ENCODE measurements at regions not wholly inside any gene's neighbourhood (a gene's known extent, or its start where the extent isn't known, plus 50 kb on each side); places are given as distances from the start of the nearest gene placed in this dataset.

- H3K9ac ChIP-seq (ENCODE audit: low read length in 5 of 5): no peak overlapping the region
- H3K4me1 ChIP-seq (ENCODE audit: control insufficient read depth in 5 of 5, insufficient read depth in 5 of 5, low read length in 5 of 5): peaks cover 0 to 4% (median 0%) of the 10 kb centered on the region in 5 donors
- peaks cover 0 to 18% (median 11%) of the 10 kb centered on the region in 5 donors for H3K27me3 ChIP-seq (ENCODE audit: control insufficient read depth in 5 of 5, insufficient read depth in 4 of 5, low read length in 5 of 5)
- no peaks in the 10 kb centered on the region for H3K36me3 ChIP-seq (ENCODE audit: control insufficient read depth in 5 of 5, insufficient read depth in 5 of 5, low read length in 5 of 5)
- H3K27ac ChIP-seq (ENCODE audit: low read depth, low read length): no peak overlapping the region
- H3K4me3 ChIP-seq (ENCODE audit: low read depth in 1 of 5, low read length in 5 of 5): no peak overlapping the region
- peaks cover 0 to 19% (median 11%) of the 10 kb centered on the region in 5 donors for H3K9me3 ChIP-seq (ENCODE audit: control insufficient read depth in 5 of 5, low read length in 5 of 5)
Measured at GRCh38 chr5:3058942-3059341, 307.5 kb upstream of the IRX2 start.

DNA sequence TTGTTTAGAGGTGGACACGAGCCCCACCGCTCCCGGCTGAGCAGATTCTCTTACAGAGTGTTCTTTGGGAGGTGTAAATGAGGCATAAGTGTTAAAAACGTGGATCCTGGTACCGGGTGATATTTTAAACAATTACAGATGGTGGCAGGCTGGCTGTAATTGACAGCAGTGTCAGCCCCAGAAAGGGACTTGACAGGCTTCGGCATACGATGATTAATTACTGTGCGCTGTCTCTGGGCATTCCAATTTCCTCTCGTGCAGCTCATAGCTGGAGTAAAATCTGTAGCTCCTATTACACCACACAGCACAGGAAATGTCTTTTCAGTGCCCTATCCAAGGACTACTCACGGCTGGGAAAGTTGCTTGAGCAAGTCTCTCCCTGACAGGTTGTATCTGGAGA, 305.4 kb upstream of the IRX2 start:
- Histone ChIP-seq H3K9ac (ENCODE audit: low read length in 5 of 5) (no peak overlapping the region), H3K9me3 (ENCODE audit: control insufficient read depth in 5 of 5, low read length in 5 of 5) (peaks cover 0 to 11% (median 0%) of the 10 kb centered on the region in 5 donors), H3K27me3 (ENCODE audit: control insufficient read depth in 5 of 5, insufficient read depth in 4 of 5, low read length in 5 of 5) (peaks cover 0 to 16% (median 11%) of the 10 kb centered on the region in 5 donors)

DNA sequence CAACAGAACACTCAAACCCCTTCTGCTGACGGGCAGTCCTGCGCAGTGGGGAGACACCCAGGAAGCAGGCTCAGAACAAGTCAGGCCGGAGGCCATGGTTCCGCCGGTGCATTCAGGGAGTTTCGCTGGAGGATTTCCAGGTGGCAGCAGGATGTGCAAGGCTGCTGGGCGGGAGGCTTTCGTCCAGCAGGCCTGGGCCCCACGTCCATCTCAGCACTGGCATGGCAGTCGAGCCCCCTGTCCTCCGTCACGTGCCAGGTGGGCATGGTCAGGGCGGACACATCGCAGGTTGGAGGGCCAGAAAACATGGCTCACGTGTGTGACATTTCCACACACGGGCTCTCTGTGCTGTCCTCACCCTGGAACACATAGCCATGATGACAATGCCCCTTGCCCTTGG, 299.9 kb upstream of the IRX2 start:
- Histone ChIP-seq H3K27ac (ENCODE audit: low read depth, low read length) (no peak overlapping the region), H3K27me3 (ENCODE audit: control insufficient read depth in 5 of 5, insufficient read depth in 4 of 5, low read length in 5 of 5) (peaks cover 0 to 5% (median 5%) of the 10 kb centered on the region in 5 donors), H3K9ac (ENCODE audit: low read length in 5 of 5) (no peak overlapping the region), H3K4me1 (ENCODE audit: control insufficient read depth in 5 of 5, insufficient read depth in 5 of 5, low read length in 5 of 5) (no peaks in the 10 kb centered on the region), H3K36me3 (ENCODE audit: control insufficient read depth in 5 of 5, insufficient read depth in 5 of 5, low read length in 5 of 5) (no peaks in the 10 kb centered on the region), H3K9me3 (ENCODE audit: control insufficient read depth in 5 of 5, low read length in 5 of 5) (no peaks in the 10 kb centered on the region), H3K4me3 (ENCODE audit: low read depth in 1 of 5, low read length in 5 of 5) (no peak overlapping the region)

More for the DNA sequence above, 305.4 kb upstream of the IRX2 start:
- Histone ChIP-seq H3K4me3 (ENCODE audit: low read depth in 1 of 5, low read length in 5 of 5) (no peak overlapping the region), H3K4me1 (ENCODE audit: control insufficient read depth in 5 of 5, insufficient read depth in 5 of 5, low read length in 5 of 5) (peaks cover 0 to 4% (median 0%) of the 10 kb centered on the region in 5 donors), H3K27ac (ENCODE audit: low read depth, low read length) (no peak overlapping the region), H3K36me3 (ENCODE audit: control insufficient read depth in 5 of 5, insufficient read depth in 5 of 5, low read length in 5 of 5) (no peaks in the 10 kb centered on the region)

GRCh38 chr5:3050863-3051262, 299.4 kb upstream of the IRX2 start:
- Histone ChIP-seq H3K4me3 (ENCODE audit: low read depth in 1 of 5, low read length in 5 of 5) (no peak overlapping the region), H3K27me3 (ENCODE audit: control insufficient read depth in 5 of 5, insufficient read depth in 4 of 5, low read length in 5 of 5) (peaks cover 0 to 5% (median 4%) of the 10 kb centered on the region in 5 donors), H3K36me3 (ENCODE audit: control insufficient read depth in 5 of 5, insufficient read depth in 5 of 5, low read length in 5 of 5) (no peaks in the 10 kb centered on the region), H3K9ac (ENCODE audit: low read length in 5 of 5) (no peak overlapping the region), H3K27ac (ENCODE audit: low read depth, low read length) (no peak overlapping the region), H3K9me3 (ENCODE audit: control insufficient read depth in 5 of 5, low read length in 5 of 5) (no peaks in the 10 kb centered on the region), H3K4me1 (ENCODE audit: control insufficient read depth in 5 of 5, insufficient read depth in 5 of 5, low read length in 5 of 5) (no peaks in the 10 kb centered on the region)

GRCh38 chr5:3049261-3049660, 297.8 kb upstream of the IRX2 start:
- Histone ChIP-seq H3K9me3 (ENCODE audit: control insufficient read depth in 5 of 5, low read length in 5 of 5) (no peaks in the 10 kb centered on the region), H3K27me3 (ENCODE audit: control insufficient read depth in 5 of 5, insufficient read depth in 4 of 5, low read length in 5 of 5) (peaks cover 0 to 5% (median 0%) of the 10 kb centered on the region in 5 donors), H3K4me3 (ENCODE audit: low read depth in 1 of 5, low read length in 5 of 5) (no peak overlapping the region), H3K4me1 (ENCODE audit: control insufficient read depth in 5 of 5, insufficient read depth in 5 of 5, low read length in 5 of 5) (no peaks in the 10 kb centered on the region), H3K27ac (ENCODE audit: low read depth, low read length) (no peak overlapping the region), H3K9ac (ENCODE audit: low read length in 5 of 5) (no peak overlapping the region), H3K36me3 (ENCODE audit: control insufficient read depth in 5 of 5, insufficient read depth in 5 of 5, low read length in 5 of 5) (no peaks in the 10 kb centered on the region)

GRCh38 chr5:3047212-3047774, 295.8 kb upstream of the IRX2 start:
- Histone ChIP-seq H3K27me3 (ENCODE audit: control insufficient read depth in 5 of 5, insufficient read depth in 4 of 5, low read length in 5 of 5) (peaks cover 0 to 5% (median 0%) of the 10 kb centered on the region in 5 donors), H3K27ac (ENCODE audit: low read depth, low read length) (no peak overlapping the region), H3K4me3 (ENCODE audit: low read depth in 1 of 5, low read length in 5 of 5) (no peak overlapping the region), H3K9ac (ENCODE audit: low read length in 5 of 5) (no peak overlapping the region), H3K4me1 (ENCODE audit: control insufficient read depth in 5 of 5, insufficient read depth in 5 of 5, low read length in 5 of 5) (no peaks in the 10 kb centered on the region), H3K36me3 (ENCODE audit: control insufficient read depth in 5 of 5, insufficient read depth in 5 of 5, low read length in 5 of 5) (no peaks in the 10 kb centered on the region), H3K9me3 (ENCODE audit: control insufficient read depth in 5 of 5, low read length in 5 of 5) (peaks cover 0 to 2% (median 0%) of the 10 kb centered on the region in 5 donors)

GRCh38 chr5:3043600-3043999, 292.1 kb upstream of the IRX2 start:
- Histone ChIP-seq H3K36me3 (ENCODE audit: control insufficient read depth in 5 of 5, insufficient read depth in 5 of 5, low read length in 5 of 5) (no peaks in the 10 kb centered on the region), H3K9ac (ENCODE audit: low read length in 5 of 5) (no peak overlapping the region), H3K27ac (ENCODE audit: low read depth, low read length) (no peak overlapping the region), H3K4me1 (ENCODE audit: control insufficient read depth in 5 of 5, insufficient read depth in 5 of 5, low read length in 5 of 5) (no peaks in the 10 kb centered on the region), H3K4me3 (ENCODE audit: low read depth in 1 of 5, low read length in 5 of 5) (no peak overlapping the region), H3K9me3 (ENCODE audit: control insufficient read depth in 5 of 5, low read length in 5 of 5) (peaks cover 0 to 2% (median 0%) of the 10 kb centered on the region in 5 donors), H3K27me3 (ENCODE audit: control insufficient read depth in 5 of 5, insufficient read depth in 4 of 5, low read length in 5 of 5) (peaks cover 0 to 5% (median 0%) of the 10 kb centered on the region in 5 donors)

GRCh38 chr5:3041001-3041400, 289.5 kb upstream of the IRX2 start:
- no peaks in the 10 kb centered on the region for H3K27me3 ChIP-seq (ENCODE audit: control insufficient read depth in 5 of 5, insufficient read depth in 4 of 5, low read length in 5 of 5)
- no peaks in the 10 kb centered on the region for H3K36me3 ChIP-seq (ENCODE audit: control insufficient read depth in 5 of 5, insufficient read depth in 5 of 5, low read length in 5 of 5)
- H3K9ac ChIP-seq (ENCODE audit: low read length in 5 of 5): no peak overlapping the region
- H3K4me3 ChIP-seq (ENCODE audit: low read depth in 1 of 5, low read length in 5 of 5): no peak overlapping the region
- no peaks in the 10 kb centered on the region for H3K4me1 ChIP-seq (ENCODE audit: control insufficient read depth in 5 of 5, insufficient read depth in 5 of 5, low read length in 5 of 5)
- peaks cover 0 to 2% (median 0%) of the 10 kb centered on the region in 5 donors for H3K9me3 ChIP-seq (ENCODE audit: control insufficient read depth in 5 of 5, low read length in 5 of 5)
- no peak overlapping the region for H3K27ac ChIP-seq (ENCODE audit: low read depth, low read length)

DNA sequence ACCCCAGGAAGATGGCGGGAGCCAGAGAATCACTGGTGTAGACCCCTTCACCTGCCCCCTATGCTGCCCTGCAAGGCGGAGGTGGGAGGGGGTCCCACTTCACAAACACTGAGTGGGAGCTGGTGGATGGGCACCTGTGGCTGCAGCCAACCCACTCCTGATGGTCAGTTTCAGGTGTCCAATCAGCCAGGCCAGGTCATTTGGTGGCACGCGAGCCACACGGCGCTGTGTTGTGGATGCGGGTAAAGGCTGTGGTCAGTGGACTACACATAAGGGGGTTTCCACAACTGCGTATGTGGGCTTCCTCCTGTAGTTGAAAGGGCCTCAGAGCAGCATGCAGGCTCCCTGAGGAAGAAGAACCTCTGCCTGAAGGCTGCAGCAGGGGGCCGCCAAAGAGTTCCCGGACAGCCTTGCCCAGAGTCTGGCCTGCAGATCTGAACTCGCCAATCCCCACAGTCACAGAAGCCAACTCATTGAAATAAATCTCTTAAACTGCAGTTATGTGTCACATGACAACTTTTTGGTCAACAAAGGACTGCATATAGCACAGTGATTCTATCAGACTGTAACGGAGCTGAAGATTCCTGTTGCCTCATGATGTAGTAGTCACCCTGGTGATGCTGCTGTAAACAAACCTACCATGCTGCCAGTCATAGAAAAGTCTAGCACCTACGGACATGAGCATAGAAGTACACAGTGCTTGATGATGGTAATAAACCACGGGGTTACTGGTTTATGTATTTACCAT, 284.7 kb upstream of the IRX2 start:
- Histone ChIP-seq H3K9me3 (ENCODE audit: control insufficient read depth in 5 of 5, low read length in 5 of 5) (peaks cover 0 to 2% (median 0%) of the 10 kb centered on the region in 5 donors), H3K4me3 (ENCODE audit: low read depth in 1 of 5, low read length in 5 of 5) (no peak overlapping the region), H3K9ac (ENCODE audit: low read length in 5 of 5) (no peak overlapping the region), H3K4me1 (ENCODE audit: control insufficient read depth in 5 of 5, insufficient read depth in 5 of 5, low read length in 5 of 5) (no peaks in the 10 kb centered on the region), H3K36me3 (ENCODE audit: control insufficient read depth in 5 of 5, insufficient read depth in 5 of 5, low read length in 5 of 5) (no peaks in the 10 kb centered on the region), H3K27me3 (ENCODE audit: control insufficient read depth in 5 of 5, insufficient read depth in 4 of 5, low read length in 5 of 5) (no peaks in the 10 kb centered on the region), H3K27ac (ENCODE audit: low read depth, low read length) (no peak overlapping the region)

DNA sequence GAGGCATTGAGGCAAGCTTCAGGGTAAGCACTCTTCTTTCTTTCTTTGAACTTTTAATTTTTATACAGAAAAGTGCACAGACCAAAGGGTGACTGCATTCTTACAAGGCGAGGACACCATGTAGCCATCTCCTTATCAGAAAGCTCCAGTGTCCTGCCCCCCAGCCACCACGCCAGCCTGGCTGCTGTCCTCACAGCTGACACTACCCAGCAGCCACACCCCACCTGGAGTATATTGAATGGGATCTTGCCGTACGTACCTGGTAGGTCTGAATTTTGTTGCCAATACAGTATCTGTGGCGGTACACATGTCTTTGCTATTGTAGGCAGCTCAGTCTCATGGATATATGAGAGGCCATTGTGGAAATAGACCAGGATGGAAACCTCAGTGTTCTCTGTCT, 284.0 kb upstream of the IRX2 start:
- H3K9ac ChIP-seq (ENCODE audit: low read length in 5 of 5): no peak overlapping the region
- H3K27me3 ChIP-seq (ENCODE audit: control insufficient read depth in 5 of 5, insufficient read depth in 4 of 5, low read length in 5 of 5): no peaks in the 10 kb centered on the region
- no peak overlapping the region for H3K27ac ChIP-seq (ENCODE audit: low read depth, low read length)
- no peaks in the 10 kb centered on the region for H3K4me1 ChIP-seq (ENCODE audit: control insufficient read depth in 5 of 5, insufficient read depth in 5 of 5, low read length in 5 of 5)
- H3K4me3 ChIP-seq (ENCODE audit: low read depth in 1 of 5, low read length in 5 of 5): no peak overlapping the region
- no peaks in the 10 kb centered on the region for H3K36me3 ChIP-seq (ENCODE audit: control insufficient read depth in 5 of 5, insufficient read depth in 5 of 5, low read length in 5 of 5)
- peaks cover 0 to 5% (median 0%) of the 10 kb centered on the region in 5 donors for H3K9me3 ChIP-seq (ENCODE audit: control insufficient read depth in 5 of 5, low read length in 5 of 5)

All from subcutaneous abdominal adipose tissue (tissue), 5 donors.